ENCODE measurements at regions not wholly inside any gene's neighbourhood (a gene's known extent, or its start where the extent isn't known, plus 50 kb on each side); places are given as distances from the start of the nearest gene placed in this dataset.
"Not testable (repeated sequence)": the region's sequence is repeated elsewhere in the genome, so short reads cannot be mapped to it uniquely, and the experiment has no call there.

- Mint-ChIP-seq H3K4me1 (peaks cover 67% of the 10 kb centered on the region), H3K9me3 (peaks cover 4% of the 10 kb centered on the region), H3K36me3 (ENCODE audit: low read depth) (peaks cover 8% of the 10 kb centered on the region), H3K27ac (peak overlapping the region; percentile 93), H3K4me3 (peak overlapping the region; percentile 76), H3K27me3 (no peaks in the 10 kb centered on the region)
- no peak for DNase-seq
- CTCF ChIA-PET, result interaction anchor here (0.6 to 2.4 kb wide), 11 partner anchors 13 to 265 kb away, joined by 3 to 15 read pairs (median 4); no protein-coding TSS in a partner anchor
- POLR2A ChIA-PET, result interaction anchor here (1.0 to 3.9 kb wide), 3 partner anchors 24 to 104 kb away, joined by 3 to 51 read pairs (median 5); partner anchors contain the start of gene CHD1
These were observed 104.5 kb upstream of the CHD1 start for GRCh38 chr5:99033014-99033900.

GRCh38 chr5:99032234-99033013 is 103.6 kb upstream of the CHD1 start:
- H3K9me3 Mint-ChIP-seq, result peaks cover 4% of the 10 kb centered on the region
- H3K4me3 Mint-ChIP-seq, result peak overlapping the region; percentile 76
- H3K36me3 Mint-ChIP-seq (ENCODE audit: low read depth), result peaks cover 4% of the 10 kb centered on the region
- POLR2A ChIA-PET, result interaction anchor here (0.8 to 3.9 kb wide), 4 partner anchors 25 to 109 kb away, joined by 3 to 51 read pairs (median 4); partner anchors contain the start of gene CHD1
- CTCF ChIA-PET, result interaction anchor here (0.6 to 2.4 kb wide), 12 partner anchors 14 to 264 kb away, joined by 3 to 15 read pairs (median 4); no protein-coding TSS in a partner anchor
- peak; percentile 28 for DNase-seq
- H3K4me1 Mint-ChIP-seq, result peaks cover 66% of the 10 kb centered on the region
- peak overlapping the region; percentile 93 for H3K27ac Mint-ChIP-seq
- no peaks in the 10 kb centered on the region for H3K27me3 Mint-ChIP-seq

GRCh38 chr5:99030906-99031440 is 102.2 kb upstream of the CHD1 start:
- Mint-ChIP-seq H3K27ac (no peak overlapping the region), H3K9me3 (peaks cover 4% of the 10 kb centered on the region), H3K4me3 (no peak overlapping the region), H3K36me3 (ENCODE audit: low read depth) (peaks cover 4% of the 10 kb centered on the region), H3K4me1 (peaks cover 66% of the 10 kb centered on the region), H3K27me3 (no peaks in the 10 kb centered on the region)
- POLR2A ChIA-PET, result interaction anchor here (3.9 kb wide), 1 partner anchor 102 kb away, joined by 51 read pairs; the partner anchor contains the start of gene CHD1
- CTCF ChIA-PET, result interaction anchor here (2.4 kb wide), 1 partner anchor 126 kb away, joined by 15 read pairs; no protein-coding TSS in a partner anchor
- no peak for DNase-seq

- ChIA-PET POLR2A (interaction anchor here (3.1 to 5.6 kb wide), 2 partner anchors 8 to 100 kb away, joined by 23 to 48 read pairs; partner anchors contain the start of gene CHD1), CTCF (interaction anchor here (3.1 kb wide), 1 partner anchor 9 kb away, joined by 11 read pairs; no protein-coding TSS in a partner anchor)
- Mint-ChIP-seq H3K9me3 (peaks cover 2% of the 10 kb centered on the region), H3K36me3 (ENCODE audit: low read depth) (peaks cover 2% of the 10 kb centered on the region), H3K4me3 (no peak overlapping the region), H3K27ac (no peak overlapping the region), H3K27me3 (no peaks in the 10 kb centered on the region), H3K4me1 (peaks cover 57% of the 10 kb centered on the region)
- no peak for DNase-seq
These were observed 100.4 kb upstream of the CHD1 start for GRCh38 chr5:99029172-99029571.

GRCh38 chr5:99028170-99028569 is 99.4 kb upstream of the CHD1 start:
- H3K4me1 Mint-ChIP-seq, result peaks cover 48% of the 10 kb centered on the region
- not testable (repeated sequence) for H3K4me3 Mint-ChIP-seq; H3K27ac Mint-ChIP-seq; H3K36me3 Mint-ChIP-seq (ENCODE audit: low read depth); H3K27me3 Mint-ChIP-seq; DNase-seq; H3K9me3 Mint-ChIP-seq
- ChIA-PET POLR2A (interaction anchor here (1.7 to 5.6 kb wide), 5 partner anchors 9 to 101 kb away, joined by 5 to 48 read pairs (median 9); partner anchors contain the start of gene CHD1), CTCF (interaction anchor here (2.1 to 3.1 kb wide), 2 partner anchors 10 to 123 kb away, joined by 6 to 11 read pairs; no protein-coding TSS in a partner anchor)

GRCh38 chr5:99025298-99026045 is 96.7 kb upstream of the CHD1 start:
- H3K27ac Mint-ChIP-seq, result no peak overlapping the region
- no peak overlapping the region for H3K4me3 Mint-ChIP-seq
- peaks cover 26% of the 10 kb centered on the region for H3K4me1 Mint-ChIP-seq
- ChIA-PET CTCF (interaction anchor here (1.1 kb wide), 1 partner anchor 126 kb away, joined by 3 read pairs; no protein-coding TSS in a partner anchor), POLR2A (interaction anchor here (1.1 to 5.6 kb wide), 2 partner anchors 12 to 96 kb away, joined by 3 to 48 read pairs; partner anchors contain the start of gene CHD1)
- H3K27me3 Mint-ChIP-seq, result peaks cover 2% of the 10 kb centered on the region
- H3K36me3 Mint-ChIP-seq (ENCODE audit: low read depth), result no peaks in the 10 kb centered on the region
- no peaks in the 10 kb centered on the region for H3K9me3 Mint-ChIP-seq
- DNase-seq, result no peak

GRCh38 chr5:99023330-99023729 is 94.5 kb upstream of the CHD1 start:
- Mint-ChIP-seq H3K4me1 (peaks cover 25% of the 10 kb centered on the region), H3K4me3 (no peak overlapping the region), H3K36me3 (ENCODE audit: low read depth) (no peaks in the 10 kb centered on the region), H3K27ac (no peak overlapping the region), H3K9me3 (no peaks in the 10 kb centered on the region), H3K27me3 (peaks cover 2% of the 10 kb centered on the region)
- DNase-seq, result no peak
- POLR2A ChIA-PET, result no interaction called here
- CTCF ChIA-PET, result no interaction called here

- ChIA-PET CTCF (no interaction called here), POLR2A (no interaction called here)
- H3K36me3 Mint-ChIP-seq (ENCODE audit: low read depth), result no peaks in the 10 kb centered on the region
- no peak overlapping the region for H3K4me3 Mint-ChIP-seq
- no peak overlapping the region for H3K27ac Mint-ChIP-seq
- DNase-seq, result no peak
- peaks cover 15% of the 10 kb centered on the region for H3K4me1 Mint-ChIP-seq
- no peaks in the 10 kb centered on the region for H3K9me3 Mint-ChIP-seq
- H3K27me3 Mint-ChIP-seq, result peaks cover 2% of the 10 kb centered on the region
These were observed 93.4 kb upstream of the CHD1 start for GRCh38 chr5:99022250-99022649.

GRCh38 chr5:99020698-99021048 is 91.9 kb upstream of the CHD1 start:
- H3K27ac Mint-ChIP-seq, result no peak overlapping the region
- H3K4me3 Mint-ChIP-seq, result no peak overlapping the region
- peaks cover 2% of the 10 kb centered on the region for H3K27me3 Mint-ChIP-seq
- H3K36me3 Mint-ChIP-seq (ENCODE audit: low read depth), result no peaks in the 10 kb centered on the region
- CTCF ChIA-PET, result no interaction called here
- H3K4me1 Mint-ChIP-seq, result peaks cover 4% of the 10 kb centered on the region
- POLR2A ChIA-PET, result interaction anchor here (1.5 kb wide), 1 partner anchor 91 kb away, joined by 5 read pairs; no protein-coding TSS in a partner anchor
- DNase-seq, result no peak
- no peaks in the 10 kb centered on the region for H3K9me3 Mint-ChIP-seq

- no peak for DNase-seq
- H3K36me3 Mint-ChIP-seq (ENCODE audit: low read depth), result no peaks in the 10 kb centered on the region
- peaks cover 2% of the 10 kb centered on the region for H3K27me3 Mint-ChIP-seq
- no peaks in the 10 kb centered on the region for H3K9me3 Mint-ChIP-seq
- CTCF ChIA-PET, result no interaction called here
- H3K4me1 Mint-ChIP-seq, result peaks cover 4% of the 10 kb centered on the region
- no peak overlapping the region for H3K27ac Mint-ChIP-seq
- H3K4me3 Mint-ChIP-seq, result no peak overlapping the region
- POLR2A ChIA-PET, result interaction anchor here (1.5 kb wide), 1 partner anchor 90 kb away, joined by 5 read pairs; no protein-coding TSS in a partner anchor
These were observed 91.2 kb upstream of the CHD1 start for GRCh38 chr5:99019812-99020697.

GRCh38 chr5:99019254-99019653 is 90.4 kb upstream of the CHD1 start:
- Mint-ChIP-seq H3K36me3 (ENCODE audit: low read depth) (no peaks in the 10 kb centered on the region), H3K27ac (no peak overlapping the region), H3K4me3 (no peak overlapping the region), H3K9me3 (no peaks in the 10 kb centered on the region), H3K4me1 (peaks cover 4% of the 10 kb centered on the region), H3K27me3 (peaks cover 2% of the 10 kb centered on the region)
- no peak for DNase-seq
- ChIA-PET CTCF (no interaction called here), POLR2A (no interaction called here)

Data from activated CD4-positive, alpha-beta memory T cell treated with anti-CD3 and anti-CD28 coated beads, Interleukin-2, amount 10 ng/mL, durations not matched to agents 7 days and 5 days (primary cell).